ENCODE measurements at regions not wholly inside any gene's neighbourhood (a gene's known extent, or its start where the extent isn't known, plus 50 kb on each side); places are given as distances from the start of the nearest gene placed in this dataset.

DNA sequence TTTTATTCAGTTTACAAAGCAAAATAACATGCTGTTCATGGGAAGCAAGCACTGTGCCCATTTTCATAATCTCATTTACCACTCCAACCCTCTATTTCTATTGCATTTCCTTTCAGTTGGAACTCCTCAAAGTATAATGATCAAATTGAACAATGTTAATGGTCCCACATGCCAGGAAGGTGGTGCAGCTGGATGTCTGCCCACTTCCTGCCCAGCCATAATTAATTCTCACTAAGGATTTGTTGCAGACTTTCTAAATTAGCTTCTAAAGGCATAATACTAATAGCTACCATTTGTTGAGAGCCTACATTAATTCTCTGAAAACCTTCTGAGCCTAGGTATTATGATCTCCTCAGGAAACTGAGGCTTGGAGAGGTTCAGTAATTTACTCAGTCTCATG lies 316.1 kb upstream of the TPM1 start:
- Histone ChIP-seq H3K27me3 (ENCODE audit: control insufficient read depth, insufficient read depth, low read length) (no peaks in the 10 kb centered on the region), H3K9me3 (ENCODE audit: control insufficient read depth, insufficient read depth, low read depth, low read length) (no peaks in the 10 kb centered on the region), H3K4me1 (ENCODE audit: control insufficient read depth, extremely low read depth, insufficient read depth, low read length) (no peaks in the 10 kb centered on the region), H3K79me2 (ENCODE audit: control insufficient read depth, insufficient read depth, low read length) (no peaks in the 10 kb centered on the region), H2AFZ (ENCODE audit: low read length) (no peak overlapping the region), H3K9ac (ENCODE audit: insufficient read depth, low read length) (no peak overlapping the region), H3K4me3 (replicated peaks in 1 of 4; ENCODE audit: control extremely low read depth in 1 of 4, insufficient read depth in 1 of 4, low read depth in 3 of 4, low read length in 4 of 4) (no peak overlapping the region), H3K36me3 (ENCODE audit: control insufficient read depth, insufficient read depth, low read length) (no peaks in the 10 kb centered on the region), H3K4me2 (ENCODE audit: extremely low read depth, insufficient read depth, low read length) (no peak overlapping the region), H3K27ac (ENCODE audit: insufficient read depth, low read length) (no peak overlapping the region), H4K20me1 (ENCODE audit: control insufficient read depth, extremely low read depth, insufficient read depth, low read length) (no peaks in the 10 kb centered on the region)
- no peak for TF ChIP-seq EZH2 (IDR thresholded peaks at IDR 0.05; ENCODE audit: low read length, missing control alignments)
- TF ChIP-seq, protein P1, sequence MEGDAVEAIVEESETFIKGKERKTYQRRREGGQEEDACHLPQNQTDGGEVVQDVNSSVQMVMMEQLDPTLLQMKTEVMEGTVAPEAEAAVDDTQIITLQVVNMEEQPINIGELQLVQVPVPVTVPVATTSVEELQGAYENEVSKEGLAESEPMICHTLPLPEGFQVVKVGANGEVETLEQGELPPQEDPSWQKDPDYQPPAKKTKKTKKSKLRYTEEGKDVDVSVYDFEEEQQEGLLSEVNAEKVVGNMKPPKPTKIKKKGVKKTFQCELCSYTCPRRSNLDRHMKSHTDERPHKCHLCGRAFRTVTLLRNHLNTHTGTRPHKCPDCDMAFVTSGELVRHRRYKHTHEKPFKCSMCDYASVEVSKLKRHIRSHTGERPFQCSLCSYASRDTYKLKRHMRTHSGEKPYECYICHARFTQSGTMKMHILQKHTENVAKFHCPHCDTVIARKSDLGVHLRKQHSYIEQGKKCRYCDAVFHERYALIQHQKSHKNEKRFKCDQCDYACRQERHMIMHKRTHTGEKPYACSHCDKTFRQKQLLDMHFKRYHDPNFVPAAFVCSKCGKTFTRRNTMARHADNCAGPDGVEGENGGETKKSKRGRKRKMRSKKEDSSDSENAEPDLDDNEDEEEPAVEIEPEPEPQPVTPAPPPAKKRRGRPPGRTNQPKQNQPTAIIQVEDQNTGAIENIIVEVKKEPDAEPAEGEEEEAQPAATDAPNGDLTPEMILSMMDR (conservative IDR thresholded peaks at IDR 0.05 in 1 of 2, IDR thresholded peaks at IDR 0.05 in 1 of 2; ENCODE audit: low read depth in 1 of 2, low read length in 2 of 2), result no peak
- no peak for DNase-seq (ENCODE audit: low read depth in 2 of 2)

DNA sequence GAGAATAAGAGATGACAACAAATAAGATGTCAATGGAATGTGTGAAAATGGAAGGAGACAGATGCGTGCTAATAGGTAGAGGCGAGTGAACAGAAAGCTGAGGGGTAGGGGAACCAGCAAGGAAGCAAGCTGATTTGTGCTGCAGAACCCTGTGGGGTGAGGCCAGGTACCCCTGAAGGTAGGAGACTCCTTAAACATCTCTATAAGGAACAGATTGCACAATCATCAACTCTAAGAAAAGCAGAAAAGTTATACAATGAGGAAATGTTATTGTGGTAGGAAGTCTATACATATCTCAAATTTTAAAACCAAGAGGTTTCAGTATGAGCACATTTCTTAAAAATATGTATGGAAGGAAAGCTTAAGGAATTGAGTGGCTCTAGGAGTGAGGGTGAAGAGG lies 315.0 kb upstream of the TPM1 start:
- Histone ChIP-seq H3K27ac (ENCODE audit: insufficient read depth, low read length) (no peak overlapping the region), H2AFZ (ENCODE audit: low read length) (no peak overlapping the region), H3K36me3 (ENCODE audit: control insufficient read depth, insufficient read depth, low read length) (no peaks in the 10 kb centered on the region), H3K4me2 (ENCODE audit: extremely low read depth, insufficient read depth, low read length) (no peak overlapping the region), H3K4me1 (ENCODE audit: control insufficient read depth, extremely low read depth, insufficient read depth, low read length) (no peaks in the 10 kb centered on the region), H3K9me3 (ENCODE audit: control insufficient read depth, insufficient read depth, low read depth, low read length) (no peaks in the 10 kb centered on the region), H3K9ac (ENCODE audit: insufficient read depth, low read length) (no peak overlapping the region), H3K79me2 (ENCODE audit: control insufficient read depth, insufficient read depth, low read length) (no peaks in the 10 kb centered on the region), H3K4me3 (replicated peaks in 1 of 4; ENCODE audit: control extremely low read depth in 1 of 4, insufficient read depth in 1 of 4, low read depth in 3 of 4, low read length in 4 of 4) (no peak overlapping the region), H4K20me1 (ENCODE audit: control insufficient read depth, extremely low read depth, insufficient read depth, low read length) (no peaks in the 10 kb centered on the region), H3K27me3 (ENCODE audit: control insufficient read depth, insufficient read depth, low read length) (no peaks in the 10 kb centered on the region)
- TF ChIP-seq EZH2 (IDR thresholded peaks at IDR 0.05; ENCODE audit: low read length, missing control alignments), result no peak
- TF ChIP-seq, protein P1 (conservative IDR thresholded peaks at IDR 0.05 in 1 of 2, IDR thresholded peaks at IDR 0.05 in 1 of 2; ENCODE audit: low read depth in 1 of 2, low read length in 2 of 2), result no peak
- no peak for DNase-seq (ENCODE audit: low read depth in 2 of 2)

DNA sequence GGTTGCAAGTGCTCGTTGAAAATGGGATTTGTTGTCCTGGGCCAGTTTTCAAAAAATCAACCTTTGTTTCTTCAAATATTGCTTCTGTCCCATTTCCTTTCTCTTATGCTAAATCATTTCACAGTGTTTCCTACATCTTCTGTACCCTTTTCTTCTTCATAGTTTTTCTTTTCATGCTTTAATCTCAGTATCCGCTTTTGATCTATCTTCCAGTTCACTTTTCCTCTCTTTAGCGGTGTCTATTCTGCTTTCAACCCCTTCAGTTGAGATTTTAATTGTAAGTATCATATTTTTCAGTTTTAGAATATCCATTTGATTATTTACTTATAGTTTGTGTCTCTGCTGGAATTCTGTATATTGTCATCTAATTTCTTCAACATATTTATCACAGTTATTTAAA lies 311.7 kb upstream of the TPM1 start:
- Histone ChIP-seq H3K4me3 (replicated peaks in 1 of 4; ENCODE audit: control extremely low read depth in 1 of 4, insufficient read depth in 1 of 4, low read depth in 3 of 4, low read length in 4 of 4) (no peak overlapping the region), H3K27ac (ENCODE audit: insufficient read depth, low read length) (no peak overlapping the region), H4K20me1 (ENCODE audit: control insufficient read depth, extremely low read depth, insufficient read depth, low read length) (no peaks in the 10 kb centered on the region), H2AFZ (ENCODE audit: low read length) (no peak overlapping the region), H3K4me1 (ENCODE audit: control insufficient read depth, extremely low read depth, insufficient read depth, low read length) (no peaks in the 10 kb centered on the region), H3K9me3 (ENCODE audit: control insufficient read depth, insufficient read depth, low read depth, low read length) (no peaks in the 10 kb centered on the region), H3K79me2 (ENCODE audit: control insufficient read depth, insufficient read depth, low read length) (no peaks in the 10 kb centered on the region), H3K4me2 (ENCODE audit: extremely low read depth, insufficient read depth, low read length) (no peak overlapping the region), H3K9ac (ENCODE audit: insufficient read depth, low read length) (no peak overlapping the region), H3K36me3 (ENCODE audit: control insufficient read depth, insufficient read depth, low read length) (no peaks in the 10 kb centered on the region), H3K27me3 (ENCODE audit: control insufficient read depth, insufficient read depth, low read length) (no peaks in the 10 kb centered on the region)
- no peak for DNase-seq (ENCODE audit: low read depth in 2 of 2)
- no peak for TF ChIP-seq EZH2 (IDR thresholded peaks at IDR 0.05; ENCODE audit: low read length, missing control alignments)
- TF ChIP-seq, protein P1 (conservative IDR thresholded peaks at IDR 0.05 in 1 of 2, IDR thresholded peaks at IDR 0.05 in 1 of 2; ENCODE audit: low read depth in 1 of 2, low read length in 2 of 2), result no peak

Measured in fibroblast of lung (primary cell).